BJ (cell line): ENCODE measurements at regions not wholly inside any gene's neighbourhood (a gene's known extent, or its start where the extent isn't known, plus 50 kb on each side); places are given as distances from the start of the nearest gene placed in this dataset.
"Not testable (repeated sequence)": the region's sequence is repeated elsewhere in the genome, so short reads cannot be mapped to it uniquely, and the experiment has no call there.

Experiments
- CTCF ChIA-PET: fragments of 350-600 bp; formaldehyde crosslinking; extraction: SDS; loops from one replicate; lab custom pipeline; 2021; ENCODE audit warnings: antibody characterized with exemption, inconsistent platforms; lab: Yijun Ruan, JAX
- POLR2A ChIA-PET: fragments of 300-600 bp; sonication (Branson Sonifier 250); formaldehyde crosslinking; extraction: SDS; loops from one replicate; lab custom pipeline; 2021; ENCODE audit warnings: antibody characterized with exemption; lab: Charles Lee
- DNase-seq: peaks from one replicate; pipeline ENCODE4 v3.0.0-alpha.2; 2011; ENCODE audit warnings: low read depth
- H3K27me3 ChIP-seq: 2 replicates; pipeline ENCODE4 v1.6.0; 2011; ENCODE audit warnings: low read length; ENCODE audit not compliant: control insufficient read depth, insufficient read depth
- H3K36me3 ChIP-seq: 2 replicates; pipeline ENCODE4 v1.5.1; 2011; ENCODE audit warnings: low read length; ENCODE audit not compliant: control insufficient read depth, insufficient read depth
- H3K4me3 ChIP-seq: 2 replicates; pipeline ENCODE4 v1.5.1; 2011; ENCODE audit warnings: low read depth, mild to moderate bottlenecking, control low read depth, low read length
- TF ChIP-seq, protein P1 (sequence below): IDR thresholded peaks from 2 replicates; pipeline ENCODE4 v1.5.1; 2011; ENCODE audit warnings: low read depth, mild to moderate bottlenecking, control low read depth, inconsistent platforms, low read length, moderate library complexity; ENCODE audit not compliant: insufficient read depth

DNA sequence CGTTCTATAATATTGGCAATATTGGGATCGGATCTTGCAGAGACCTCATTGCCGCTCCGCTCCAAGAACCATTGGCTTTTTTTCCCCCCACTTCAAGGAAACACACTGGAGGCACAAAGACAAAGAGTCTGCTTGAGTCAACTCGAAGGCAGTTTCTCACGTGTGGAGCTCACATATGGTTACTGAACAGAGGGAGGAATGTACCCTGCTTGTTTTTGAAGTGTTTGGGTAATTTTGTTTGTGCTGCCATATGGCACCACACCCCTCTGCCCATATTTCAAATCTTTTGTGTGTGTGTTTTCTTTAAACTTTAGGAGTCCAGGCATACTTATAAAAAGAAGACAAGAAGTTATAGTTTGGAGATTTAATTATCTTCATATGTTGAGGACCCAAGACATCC is 595.9 kb downstream of the DTWD2 start:
- no peak overlapping the region for H3K4me3 ChIP-seq
- POLR2A ChIA-PET = no interaction called here
- CTCF ChIA-PET = no interaction called here
- no peak for DNase-seq
- no peaks in the 10 kb centered on the region for H3K36me3 ChIP-seq
- H3K27me3 ChIP-seq = no peaks in the 10 kb centered on the region
- TF ChIP-seq, protein P1, sequence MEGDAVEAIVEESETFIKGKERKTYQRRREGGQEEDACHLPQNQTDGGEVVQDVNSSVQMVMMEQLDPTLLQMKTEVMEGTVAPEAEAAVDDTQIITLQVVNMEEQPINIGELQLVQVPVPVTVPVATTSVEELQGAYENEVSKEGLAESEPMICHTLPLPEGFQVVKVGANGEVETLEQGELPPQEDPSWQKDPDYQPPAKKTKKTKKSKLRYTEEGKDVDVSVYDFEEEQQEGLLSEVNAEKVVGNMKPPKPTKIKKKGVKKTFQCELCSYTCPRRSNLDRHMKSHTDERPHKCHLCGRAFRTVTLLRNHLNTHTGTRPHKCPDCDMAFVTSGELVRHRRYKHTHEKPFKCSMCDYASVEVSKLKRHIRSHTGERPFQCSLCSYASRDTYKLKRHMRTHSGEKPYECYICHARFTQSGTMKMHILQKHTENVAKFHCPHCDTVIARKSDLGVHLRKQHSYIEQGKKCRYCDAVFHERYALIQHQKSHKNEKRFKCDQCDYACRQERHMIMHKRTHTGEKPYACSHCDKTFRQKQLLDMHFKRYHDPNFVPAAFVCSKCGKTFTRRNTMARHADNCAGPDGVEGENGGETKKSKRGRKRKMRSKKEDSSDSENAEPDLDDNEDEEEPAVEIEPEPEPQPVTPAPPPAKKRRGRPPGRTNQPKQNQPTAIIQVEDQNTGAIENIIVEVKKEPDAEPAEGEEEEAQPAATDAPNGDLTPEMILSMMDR = no peak

DNA sequence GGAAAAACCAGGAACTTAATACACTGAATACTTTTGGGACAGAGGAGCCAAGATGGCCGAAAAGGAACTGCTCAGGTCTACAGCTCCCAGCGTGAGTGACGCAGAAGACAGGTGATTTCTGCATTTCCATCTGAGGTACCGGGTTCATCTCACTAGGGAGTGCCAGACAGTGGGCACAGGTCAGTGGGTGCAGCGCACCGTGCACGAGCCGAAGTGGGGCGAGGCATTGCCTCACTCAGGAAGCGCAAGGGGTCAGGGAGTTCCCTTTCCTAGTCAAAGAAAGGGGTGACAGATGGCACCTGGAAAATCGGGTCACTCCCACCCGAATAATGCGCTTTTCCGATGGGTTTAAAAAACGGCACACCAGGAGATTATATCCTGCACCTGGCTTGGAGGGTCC is 605.4 kb downstream of the DTWD2 start:
- H3K4me3 ChIP-seq, H3K27me3 ChIP-seq, POLR2A ChIA-PET, H3K36me3 ChIP-seq, DNase-seq, CTCF ChIA-PET: not testable (repeated sequence)

DNA sequence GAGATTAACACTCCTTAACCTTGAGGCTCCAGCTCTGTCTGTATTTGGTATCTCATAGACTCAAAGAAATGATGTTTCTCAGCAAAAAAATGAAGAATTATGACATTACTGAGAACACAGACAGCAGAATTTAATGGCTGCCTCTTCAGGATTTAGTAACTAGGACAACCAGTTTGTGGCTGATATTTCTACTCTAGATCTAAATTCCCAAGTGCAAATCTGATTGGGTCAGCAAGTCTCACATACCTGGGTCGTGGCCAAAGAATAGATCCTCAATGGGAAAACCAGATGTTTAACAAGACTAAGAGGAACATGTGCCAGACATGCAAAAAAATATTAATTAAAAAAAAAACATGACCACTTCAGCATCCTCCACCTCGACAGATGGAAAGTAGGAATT is 608.9 kb downstream of the DTWD2 start:
- no peaks in the 10 kb centered on the region for H3K27me3 ChIP-seq
- no peaks in the 10 kb centered on the region for H3K36me3 ChIP-seq
- TF ChIP-seq, protein P1 = no peak
- CTCF ChIA-PET = interaction anchor here (1.4 kb wide), 1 partner anchor 412 kb away, joined by 3 read pairs; no protein-coding TSS in a partner anchor
- POLR2A ChIA-PET = no interaction called here
- no peak for DNase-seq
- H3K4me3 ChIP-seq = no peak overlapping the region

DNA sequence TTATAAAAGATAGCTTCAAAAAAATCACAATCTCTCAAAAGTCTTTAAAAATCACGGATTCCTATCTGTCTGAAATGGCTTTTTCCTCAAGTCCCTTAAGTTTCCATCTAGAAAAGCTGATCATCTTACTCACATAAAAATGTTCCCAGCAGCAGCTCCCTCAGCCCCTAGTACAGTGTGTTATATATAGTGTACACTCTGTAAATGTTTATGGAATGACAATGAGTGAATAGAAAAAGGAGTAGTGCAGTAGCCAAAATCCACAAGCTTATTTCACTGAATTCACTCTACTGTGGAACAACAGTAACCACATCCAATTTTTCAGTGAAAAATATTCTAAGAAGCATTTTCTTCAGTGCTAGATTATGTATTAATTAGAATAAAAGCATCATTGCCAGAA is 609.4 kb downstream of the DTWD2 start:
- H3K27me3 ChIP-seq = no peaks in the 10 kb centered on the region
- no peak overlapping the region for H3K4me3 ChIP-seq
- no peaks in the 10 kb centered on the region for H3K36me3 ChIP-seq
- TF ChIP-seq, protein P1 = no peak
- DNase-seq = no peak
- ChIA-PET CTCF (interaction anchor here (1.4 kb wide), 1 partner anchor 413 kb away, joined by 3 read pairs; no protein-coding TSS in a partner anchor), POLR2A (no interaction called here)

DNA sequence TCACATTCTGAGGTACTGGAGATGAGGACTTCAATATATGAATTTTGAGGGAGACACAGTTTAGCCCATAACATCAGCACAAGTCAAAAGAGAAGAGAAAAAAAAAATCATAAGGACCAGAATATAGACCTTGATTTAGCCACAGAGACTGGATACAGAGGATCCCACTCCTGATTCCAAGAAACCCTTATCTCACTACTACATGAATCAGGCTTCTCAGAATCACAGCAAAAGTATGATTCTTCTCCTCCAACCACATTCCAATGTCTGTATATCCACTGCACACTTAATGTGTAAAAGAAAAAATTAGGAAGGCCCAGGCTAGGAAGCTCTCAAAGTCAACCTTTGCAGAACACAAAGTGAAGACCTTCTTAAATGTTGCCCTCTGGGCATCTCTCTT is 610.9 kb downstream of the DTWD2 start:
- no peak overlapping the region for H3K4me3 ChIP-seq
- no peaks in the 10 kb centered on the region for H3K27me3 ChIP-seq
- TF ChIP-seq, protein P1 = no peak
- ChIA-PET POLR2A (no interaction called here), CTCF (no interaction called here)
- H3K36me3 ChIP-seq = no peaks in the 10 kb centered on the region
- DNase-seq = no peak

DNA sequence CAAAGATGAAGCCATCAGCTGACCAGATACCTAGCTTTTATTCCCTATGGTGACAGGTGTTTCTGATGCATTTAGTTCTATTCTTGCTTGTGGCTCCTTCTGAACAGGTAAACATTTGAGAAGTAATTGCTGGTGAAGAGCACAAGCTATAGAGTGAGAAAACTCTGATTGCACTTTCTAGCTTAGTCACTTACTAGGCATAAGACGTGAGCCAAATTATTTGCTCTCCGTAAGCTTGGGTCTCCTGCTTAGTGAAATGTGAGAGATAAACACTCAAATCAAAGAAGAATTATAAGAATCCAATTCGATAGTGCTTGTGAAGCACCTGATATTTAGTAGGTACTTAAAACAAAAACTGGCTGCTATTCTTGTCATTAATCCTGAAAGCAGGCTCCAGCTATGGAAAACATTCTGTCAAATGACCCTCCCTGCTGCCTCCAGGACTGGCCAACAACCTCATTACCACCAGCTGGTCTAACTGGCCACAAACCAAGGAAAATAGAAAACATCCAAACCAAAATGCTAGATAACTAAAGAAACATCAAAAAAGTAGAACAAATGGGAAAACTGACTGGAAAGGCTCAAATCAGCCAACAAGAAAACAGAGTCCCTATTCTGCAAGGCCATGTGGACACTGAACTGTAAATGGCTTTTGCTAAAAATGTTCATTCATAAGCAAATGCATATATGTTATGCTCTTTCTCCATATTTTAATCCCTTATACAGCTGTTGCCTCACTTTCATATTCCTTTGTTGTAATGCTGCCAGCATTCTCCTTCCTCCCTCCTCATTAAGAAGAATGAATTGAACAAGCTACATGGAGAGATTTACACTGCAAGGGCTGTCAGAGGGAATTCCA is 616.1 kb downstream of the DTWD2 start:
- ChIA-PET POLR2A (no interaction called here), CTCF (no interaction called here)
- Histone ChIP-seq H3K36me3 (no peaks in the 10 kb centered on the region), H3K4me3 (no peak overlapping the region), H3K27me3 (no peaks in the 10 kb centered on the region)
- no peak for DNase-seq
- TF ChIP-seq, protein P1 = no peak
